ENCODE measurements at regions not wholly inside any gene's neighbourhood (a gene's known extent, or its start where the extent isn't known, plus 50 kb on each side); places are given as distances from the start of the nearest gene placed in this dataset.

DNA sequence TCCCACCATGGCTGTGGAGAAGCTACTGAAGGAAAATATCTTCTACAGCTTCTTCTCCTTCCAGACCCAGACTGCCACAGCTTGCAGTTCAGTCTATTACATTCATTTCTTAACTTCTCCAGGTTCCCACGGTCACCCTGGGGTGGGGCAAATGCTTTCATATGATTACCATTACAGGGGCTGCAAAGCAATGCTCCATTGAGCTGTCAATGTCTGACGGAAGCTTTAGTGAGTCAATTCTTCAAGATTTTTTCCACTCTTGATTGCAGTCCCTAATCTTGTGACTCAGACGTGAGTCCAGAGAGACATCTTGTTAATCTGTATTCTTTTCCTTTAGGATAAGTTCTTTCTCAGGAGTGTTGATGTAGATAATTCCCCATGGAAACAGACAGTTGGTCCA, 233.4 kb upstream of the DDI1 start:
- Mint-ChIP-seq H3K27ac (ENCODE audit: unreplicated experiment) (peak overlapping the region; percentile 47), H3K27me3 (ENCODE audit: unreplicated experiment) (no peaks in the 10 kb centered on the region), H3K4me3 (ENCODE audit: low read depth, unreplicated experiment) (peak overlapping the region; percentile 3), H3K36me3 (ENCODE audit: insufficient read depth, unreplicated experiment) (no peaks in the 10 kb centered on the region), H3K4me1 (ENCODE audit: low read depth, unreplicated experiment) (peaks cover 30% of the 10 kb centered on the region), H3K9me3 (ENCODE audit: low read depth, unreplicated experiment) (no peaks in the 10 kb centered on the region)
- intact Hi-C loops (cut with micrococcal nuclease; ENCODE audit: unreplicated experiment), result no loop called here
- BruUV-seq (replicated peaks), result no TSS peak
- CTCF ChIA-PET, result interaction anchor here (0.8 kb wide), 1 partner anchor 582 kb away, joined by 5 read pairs; no protein-coding TSS in a partner anchor
- TF ChIP-seq, protein P1, sequence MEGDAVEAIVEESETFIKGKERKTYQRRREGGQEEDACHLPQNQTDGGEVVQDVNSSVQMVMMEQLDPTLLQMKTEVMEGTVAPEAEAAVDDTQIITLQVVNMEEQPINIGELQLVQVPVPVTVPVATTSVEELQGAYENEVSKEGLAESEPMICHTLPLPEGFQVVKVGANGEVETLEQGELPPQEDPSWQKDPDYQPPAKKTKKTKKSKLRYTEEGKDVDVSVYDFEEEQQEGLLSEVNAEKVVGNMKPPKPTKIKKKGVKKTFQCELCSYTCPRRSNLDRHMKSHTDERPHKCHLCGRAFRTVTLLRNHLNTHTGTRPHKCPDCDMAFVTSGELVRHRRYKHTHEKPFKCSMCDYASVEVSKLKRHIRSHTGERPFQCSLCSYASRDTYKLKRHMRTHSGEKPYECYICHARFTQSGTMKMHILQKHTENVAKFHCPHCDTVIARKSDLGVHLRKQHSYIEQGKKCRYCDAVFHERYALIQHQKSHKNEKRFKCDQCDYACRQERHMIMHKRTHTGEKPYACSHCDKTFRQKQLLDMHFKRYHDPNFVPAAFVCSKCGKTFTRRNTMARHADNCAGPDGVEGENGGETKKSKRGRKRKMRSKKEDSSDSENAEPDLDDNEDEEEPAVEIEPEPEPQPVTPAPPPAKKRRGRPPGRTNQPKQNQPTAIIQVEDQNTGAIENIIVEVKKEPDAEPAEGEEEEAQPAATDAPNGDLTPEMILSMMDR (IDR thresholded peaks at IDR 0.05; ENCODE audit: unreplicated experiment), result no peak
- no peak for DNase-seq

DNA sequence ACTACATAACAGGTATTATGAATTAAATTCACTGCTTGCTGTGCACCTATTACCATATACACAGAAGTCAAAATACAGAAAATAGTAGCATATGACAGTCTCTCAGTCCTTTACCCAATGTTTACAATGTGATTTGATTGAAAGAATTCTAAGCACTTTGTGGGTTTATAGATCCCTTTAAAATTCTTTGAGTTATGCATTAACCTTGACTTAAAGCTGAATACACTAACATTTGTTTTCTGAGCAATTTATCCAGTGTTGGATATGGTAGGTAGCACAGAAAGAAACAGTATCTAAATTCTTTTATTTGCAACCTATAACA, 230.8 kb upstream of the DDI1 start:
- TF ChIP-seq, protein P1 (IDR thresholded peaks at IDR 0.05; ENCODE audit: unreplicated experiment), result no peak
- H3K27me3 Mint-ChIP-seq (ENCODE audit: unreplicated experiment), result no peaks in the 10 kb centered on the region
- H3K4me3 Mint-ChIP-seq (ENCODE audit: low read depth, unreplicated experiment), result peak overlapping the region; percentile 26
- H3K4me1 Mint-ChIP-seq (ENCODE audit: low read depth, unreplicated experiment), result peaks cover 33% of the 10 kb centered on the region
- BruUV-seq (replicated peaks), result no TSS peak
- no peaks in the 10 kb centered on the region for H3K36me3 Mint-ChIP-seq (ENCODE audit: insufficient read depth, unreplicated experiment)
- no peak for DNase-seq
- CTCF ChIA-PET, result interaction anchor here (0.7 to 1.0 kb wide), 2 partner anchors 40 to 123 kb away, joined by 3 to 5 read pairs; no protein-coding TSS in a partner anchor
- intact Hi-C loops (cut with micrococcal nuclease; ENCODE audit: unreplicated experiment), result loop anchor here (2.0 to 5.0 kb wide), 4 partner anchors 83 to 123 kb away; no protein-coding TSS in a partner anchor
- peaks cover 2% of the 10 kb centered on the region for H3K9me3 Mint-ChIP-seq (ENCODE audit: low read depth, unreplicated experiment)
- H3K27ac Mint-ChIP-seq (ENCODE audit: unreplicated experiment), result peak overlapping the region; percentile 25

DNA sequence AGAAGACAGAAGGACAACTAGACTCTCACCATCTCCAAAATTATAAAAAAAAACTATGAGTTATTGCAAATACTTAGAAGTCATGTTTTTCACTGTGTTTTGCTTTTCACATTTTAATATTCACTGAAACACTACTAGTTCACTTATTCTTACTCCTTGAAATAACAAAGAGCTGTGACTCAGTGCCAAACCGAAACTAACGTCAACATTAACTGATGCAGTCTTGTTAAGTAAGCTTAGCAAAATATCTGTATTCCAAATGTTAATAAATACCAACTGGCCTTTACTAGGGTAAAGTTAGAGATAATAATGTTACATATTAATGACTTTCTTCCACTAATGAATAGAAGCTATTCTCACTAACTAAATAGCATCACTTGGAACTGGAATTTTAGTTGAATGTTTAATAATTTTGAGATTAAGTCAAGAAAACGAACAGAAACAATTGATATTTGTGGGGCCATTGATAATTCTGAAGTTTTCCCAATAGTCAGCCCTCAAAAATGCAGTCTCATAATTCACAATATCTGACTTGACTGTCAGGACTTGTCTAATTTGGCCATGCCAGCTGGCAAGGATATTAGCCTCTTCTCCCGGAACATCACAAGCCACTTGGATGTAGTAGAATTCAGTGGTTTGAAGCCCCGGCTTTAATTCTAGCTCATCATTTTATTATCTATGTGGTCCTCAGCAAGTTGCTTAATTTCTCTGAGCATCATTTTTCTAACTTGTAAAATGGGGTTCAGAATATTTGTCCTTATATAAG, 230.1 kb upstream of the DDI1 start:
- no peaks in the 10 kb centered on the region for H3K27me3 Mint-ChIP-seq (ENCODE audit: unreplicated experiment)
- TF ChIP-seq, protein P1 (IDR thresholded peaks at IDR 0.05; ENCODE audit: unreplicated experiment), result no peak
- CTCF ChIA-PET, result interaction anchor here (0.7 to 1.0 kb wide), 3 partner anchors 39 to 124 kb away, joined by 3 read pairs; no protein-coding TSS in a partner anchor
- H3K9me3 Mint-ChIP-seq (ENCODE audit: low read depth, unreplicated experiment), result peaks cover 2% of the 10 kb centered on the region
- intact Hi-C loops (cut with micrococcal nuclease; ENCODE audit: unreplicated experiment), result loop anchor here (2.0 to 5.0 kb wide), 3 partner anchors 82 to 124 kb away; no protein-coding TSS in a partner anchor
- no peaks in the 10 kb centered on the region for H3K36me3 Mint-ChIP-seq (ENCODE audit: insufficient read depth, unreplicated experiment)
- peak overlapping the region; percentile 26 for H3K4me3 Mint-ChIP-seq (ENCODE audit: low read depth, unreplicated experiment)
- H3K27ac Mint-ChIP-seq (ENCODE audit: unreplicated experiment), result peak overlapping the region; percentile 25
- peaks cover 33% of the 10 kb centered on the region for H3K4me1 Mint-ChIP-seq (ENCODE audit: low read depth, unreplicated experiment)
- no TSS peak for BruUV-seq (replicated peaks)
- DNase-seq, result peak; percentile 13

DNA sequence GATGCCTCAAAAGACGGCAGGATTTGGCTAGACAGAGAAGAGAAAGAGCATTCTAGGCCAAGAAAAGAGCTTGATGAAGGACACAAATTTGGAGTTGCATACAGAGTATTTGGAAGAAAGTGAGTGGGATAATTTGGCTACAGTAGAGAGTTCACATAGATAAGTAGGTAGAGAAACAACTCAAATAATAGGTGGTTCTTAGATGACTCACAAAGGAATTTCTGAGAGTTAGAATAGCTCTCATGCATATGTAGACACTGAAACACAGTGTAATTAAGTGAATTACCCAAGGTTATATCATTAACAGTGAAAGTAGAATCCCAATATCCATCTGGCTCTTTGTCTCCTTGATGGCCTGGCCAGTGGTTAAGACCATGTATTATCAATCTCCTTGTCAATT, 228.6 kb upstream of the DDI1 start:
- DNase-seq, result no peak
- intact Hi-C loops (cut with micrococcal nuclease; ENCODE audit: unreplicated experiment), result loop anchor here (2.0 to 5.0 kb wide), 3 partner anchors 81 to 126 kb away; no protein-coding TSS in a partner anchor
- CTCF ChIA-PET, result no interaction called here
- Mint-ChIP-seq H3K4me1 (ENCODE audit: low read depth, unreplicated experiment) (peaks cover 40% of the 10 kb centered on the region), H3K9me3 (ENCODE audit: low read depth, unreplicated experiment) (peaks cover 2% of the 10 kb centered on the region), H3K27me3 (ENCODE audit: unreplicated experiment) (no peaks in the 10 kb centered on the region), H3K36me3 (ENCODE audit: insufficient read depth, unreplicated experiment) (no peaks in the 10 kb centered on the region), H3K27ac (ENCODE audit: unreplicated experiment) (peak overlapping the region; percentile 38), H3K4me3 (ENCODE audit: low read depth, unreplicated experiment) (no peak overlapping the region)
- TF ChIP-seq, protein P1 (IDR thresholded peaks at IDR 0.05; ENCODE audit: unreplicated experiment), result no peak
- no TSS peak for BruUV-seq (replicated peaks)
